IMR-90 (cell line): ENCODE measurements at regions not wholly inside any gene's neighbourhood (a gene's known extent, or its start where the extent isn't known, plus 50 kb on each side); places are given as distances from the start of the nearest gene placed in this dataset.

ENCODE experiments used
- ATAC-seq: fragments of 200-7000 bp; cut with Tn5 transposase; 2 replicates; pipeline ENCODE4 v1.9.1; 2020; ENCODE audit warnings: low read depth, mild to moderate bottlenecking, moderate library complexity
- BruUV-seq: library from RNA; stranded (reverse); fragments of 400-500 nt; replicated peaks from 2 replicates; lab custom pipeline; 2021; lab: Mats Ljungman, UMichigan
- CTCF ChIA-PET: fragments of 300-600 bp; formaldehyde crosslinking; extraction: SDS; loops from one replicate; lab custom pipeline; 2021; ENCODE audit warnings: antibody characterized with exemption; lab: Yijun Ruan, JAX
- POLR2A ChIA-PET: fragments of 300-600 bp; sonication (Branson Sonifier 250); formaldehyde crosslinking; loops from one replicate; lab custom pipeline; 2022; ENCODE audit warnings: antibody characterized with exemption; ENCODE audit not compliant: unreplicated experiment; lab: Charles Lee
- DNase-seq: peaks from one replicate; pipeline ENCODE4 v3.0.0; 2013
- H2AFZ ChIP-seq: replicated peaks from 2 replicates; pipeline ENCODE3; 2013; ENCODE audit warnings: low read length, mild to moderate bottlenecking; ENCODE audit not compliant: poor library complexity
- H2AK5ac ChIP-seq: 2 replicates; pipeline ENCODE4 v1.6.1; 2013; ENCODE audit warnings: low read depth, low read length, inconsistent platforms
- H2AK9ac ChIP-seq: replicated peaks from 2 replicates; pipeline ENCODE3; 2013; ENCODE audit warnings: mild to moderate bottlenecking, low read depth, low read length, moderate library complexity; ENCODE audit not compliant: poor library complexity
- H2BK120ac ChIP-seq: 2 replicates; pipeline ENCODE4 v1.6.1; 2013; ENCODE audit warnings: low read depth, low read length, inconsistent platforms
- H2BK15ac ChIP-seq: 3 replicates; pipeline ENCODE4 v1.6.1; 2013; ENCODE audit warnings: low read depth, low read length, inconsistent platforms
- H2BK20ac ChIP-seq: 2 replicates; pipeline ENCODE4 v1.6.1; 2013; ENCODE audit warnings: low read depth, mild to moderate bottlenecking, inconsistent platforms, low read length, moderate library complexity
- H2BK5ac ChIP-seq: 2 replicates; pipeline ENCODE4 v1.6.1; 2013; ENCODE audit warnings: mild to moderate bottlenecking, low read depth, low read length, inconsistent platforms; ENCODE audit not compliant: poor library complexity, severe bottlenecking
- H3K14ac ChIP-seq: replicated peaks from 2 replicates; pipeline ENCODE4 v1.6.1; 2013; ENCODE audit warnings: low read depth, low read length, inconsistent platforms
- H3K18ac ChIP-seq: 2 replicates; pipeline ENCODE4 v1.6.1; 2013; ENCODE audit warnings: low read depth, low read length, control low read depth
- H3K23ac ChIP-seq: 2 replicates; pipeline ENCODE4 v1.6.1; 2013; ENCODE audit warnings: low read depth, low read length, inconsistent platforms
- H3K27ac ChIP-seq: 2 replicates; pipeline ENCODE4 v1.5.1; 2013; ENCODE audit warnings: mild to moderate bottlenecking, control low read depth, low read length; ENCODE audit not compliant: insufficient read depth
- H3K27me3 ChIP-seq: 2 replicates; pipeline ENCODE4 v1.6.1; 2013; ENCODE audit warnings: low read length; ENCODE audit not compliant: control insufficient read depth, insufficient read depth
- H3K36me3 ChIP-seq: 2 replicates; pipeline ENCODE4 v1.6.1; 2013; ENCODE audit warnings: low read length, mixed read lengths; ENCODE audit not compliant: control insufficient read depth, insufficient read depth
- H3K4ac ChIP-seq: 2 replicates; pipeline ENCODE4 v1.6.1; 2013; ENCODE audit warnings: low read depth, low read length, inconsistent platforms
- H3K4me1 ChIP-seq: 2 replicates; pipeline ENCODE4 v1.6.1; 2013; ENCODE audit warnings: low read length, mixed read lengths; ENCODE audit not compliant: control insufficient read depth, insufficient read depth
- H3K4me2 ChIP-seq: 2 replicates; pipeline ENCODE4 v1.6.1; 2013; ENCODE audit warnings: low read depth, mild to moderate bottlenecking, control low read depth, low read length, moderate library complexity
- H3K4me3 ChIP-seq: 2 replicates; pipeline ENCODE4 v1.5.1; 2013; ENCODE audit warnings: low read depth, mild to moderate bottlenecking, control low read depth, low read length, moderate library complexity; ENCODE audit not compliant: insufficient read depth
- H3K56ac ChIP-seq: 2 replicates; pipeline ENCODE4 v1.6.1; 2013; ENCODE audit warnings: low read length, inconsistent platforms; ENCODE audit not compliant: insufficient read depth; ENCODE audit errors: extremely low read depth
- H3K79me1 ChIP-seq, 2 experiments: 2 replicates each; pipeline ENCODE4 v1.6.1; 2013; ENCODE audit warnings: low read length in 2 of 2, inconsistent platforms in 1 of 2, low read depth in 1 of 2
- H3K9ac ChIP-seq: 2 replicates; pipeline ENCODE4 v1.6.1; 2013; ENCODE audit warnings: low read depth, low read length, control low read depth
- H3K9me1 ChIP-seq: 2 replicates; pipeline ENCODE4 v1.6.1; 2013; ENCODE audit warnings: low read length, inconsistent platforms; ENCODE audit not compliant: insufficient read depth
- H3K9me3 ChIP-seq: 2 replicates; pipeline ENCODE4 v1.6.1; 2013; ENCODE audit warnings: low read length; ENCODE audit not compliant: control insufficient read depth, insufficient read depth
- H4K20me1 ChIP-seq: 2 replicates; pipeline ENCODE4 v1.6.1; 2013; ENCODE audit warnings: low read length, inconsistent platforms; ENCODE audit not compliant: insufficient read depth
- H4K5ac ChIP-seq: 2 replicates; pipeline ENCODE4 v1.6.1; 2013; ENCODE audit warnings: mild to moderate bottlenecking, low read depth, low read length, control low read depth
- H4K8ac ChIP-seq, 2 experiments: 2 replicates each; pipeline ENCODE4 v1.6.1; 2013; ENCODE audit warnings: low read depth in 2 of 2, low read length in 2 of 2, control low read depth in 1 of 2, inconsistent platforms in 1 of 2
- H4K91ac ChIP-seq: 2 replicates; pipeline ENCODE4 v1.6.1; 2013; ENCODE audit warnings: low read depth, low read length, inconsistent platforms; ENCODE audit not compliant: insufficient read depth
- RFX5 ChIP-seq: IDR thresholded peaks from 2 replicates; pipeline ENCODE4 v1.8.0; 2012; ENCODE audit warnings: low read depth, mild to moderate bottlenecking, low read length, moderate library complexity
- WGBS, 2 experiments: methylation state at CpG; one replicate each; pipeline versions ENCODE4 v1.1.5 to v1.1.7; 2013; ENCODE audit warnings: missing lambda C conversion rate in 2 of 2; ENCODE audit not compliant: insufficient read length in 1 of 2; ENCODE audit errors: extremely low coverage in 2 of 2; 5-methylcytosine and 5-hydroxymethylcytosine counted together
- dilution Hi-C: fragments of 300-500 bp; cut with HindIII; formaldehyde crosslinking; loops from one replicate; pipeline ENCODE4 v1.14.3; 2018; ENCODE audit warnings: low sequenced_read_pairs; ENCODE audit not compliant: unreplicated experiment
- in situ Hi-C: fragments of 300-500 bp; cut with MboI; formaldehyde crosslinking; loops from 3 replicates; pipeline ENCODE4 v1.14.3; 2019; ENCODE audit warnings: low sequenced_read_pairs, inconsistent platforms, mixed read lengths
- intact Hi-C: fragments of 100-400 bp; cut with micrococcal nuclease; formaldehyde crosslinking; loops from 2 replicates; pipeline ENCODE4 v1.10.0; 2022

GRCh38 chr14:104291123-104292000 is 153.0 kb downstream of the KIF26A start:
- H3K27ac ChIP-seq: no peak overlapping the region

More at GRCh38 chr14:104291123-104292000, 153.0 kb downstream of the KIF26A start:
- no peaks in the 10 kb centered on the region for H3K4me1 ChIP-seq
- no peak overlapping the region for H4K5ac ChIP-seq
- TF ChIP-seq RFX5: no peak
- WGBS, 2 experiments: 17% methylated on average over 13 of the region's 25 CpGs; no CpG with 5 or more reads in 1 of the 2 experiments
- H3K18ac ChIP-seq: no peak overlapping the region
- in situ Hi-C loops: no loop called here
- no peaks in the 10 kb centered on the region for H3K79me1 ChIP-seq
- no peak overlapping the region for H2BK120ac ChIP-seq
- H3K27me3 ChIP-seq: no peaks in the 10 kb centered on the region
- peak overlapping the region; percentile 41 for H2AFZ ChIP-seq
- H3K4ac ChIP-seq: no peak overlapping the region
- BruUV-seq: no TSS peak
- no peak for DNase-seq
- no peak overlapping the region for H4K91ac ChIP-seq
- intact Hi-C loops: no loop called here
- no peak overlapping the region for H3K14ac ChIP-seq
- no peak for ATAC-seq
- no peak overlapping the region for H2AK9ac ChIP-seq
- H3K9ac ChIP-seq: no peak overlapping the region
- H2AK5ac ChIP-seq: no peak overlapping the region
- H3K56ac ChIP-seq: no peak overlapping the region
- no peaks in the 10 kb centered on the region for H4K20me1 ChIP-seq
- H4K8ac ChIP-seq: no peak overlapping the region
- H3K4me3 ChIP-seq: no peak overlapping the region
- no peaks in the 10 kb centered on the region for H3K36me3 ChIP-seq
- CTCF ChIA-PET: no interaction called here
- H3K9me3 ChIP-seq: peaks cover 66% of the 10 kb centered on the region
- H3K23ac ChIP-seq: no peak overlapping the region
- H2BK5ac ChIP-seq: no peak overlapping the region
- H2BK20ac ChIP-seq: no peak overlapping the region
- dilution Hi-C loops: no loop called here
- no peaks in the 10 kb centered on the region for H3K9me1 ChIP-seq
- POLR2A ChIA-PET: no interaction called here
- H2BK15ac ChIP-seq: no peak overlapping the region
- H3K4me2 ChIP-seq: no peak overlapping the region
